ENCODE measurements at regions not wholly inside any gene's neighbourhood (a gene's known extent, or its start where the extent isn't known, plus 50 kb on each side); places are given as distances from the start of the nearest gene placed in this dataset.
A peak's percentile ranks its signal among the peaks of the same experiment; 100 is the strongest.

- Histone ChIP-seq H3K9ac (ENCODE audit: insufficient read depth in 1 of 2, low read depth in 2 of 2, low read length in 2 of 2) (no peak overlapping the region), H3K9me3 (replicated peaks; ENCODE audit: control insufficient read depth, insufficient read depth, low read depth, low read length) (no peaks in the 10 kb centered on the region), H3K27me3 (ENCODE audit: control insufficient read depth in 2 of 2, insufficient read depth in 2 of 2, low read length in 2 of 2) (no peaks in the 10 kb centered on the region; a peak in 2 of 5 replicates), H3K4me2 (ENCODE audit: insufficient read depth, low read length) (no peak overlapping the region), H3K27ac (ENCODE audit: extremely low read depth, low read depth, low read length) (no peak overlapping the region), H4K20me1 (replicated peaks; ENCODE audit: control insufficient read depth, insufficient read depth, low read length) (no peaks in the 10 kb centered on the region), H3K4me3 (no peak overlapping the region), H3K79me2 (ENCODE audit: control insufficient read depth, insufficient read depth, low read length) (no peaks in the 10 kb centered on the region), H3K4me1 (replicated peaks in 1 of 2; ENCODE audit: control insufficient read depth in 2 of 2, insufficient read depth in 2 of 2, low read length in 2 of 2) (peaks cover 3 to 12% of the 10 kb centered on the region in 2 experiments; a peak in 1 of 5 replicates), H3K9me1 (ENCODE audit: control insufficient read depth, insufficient read depth, low read length) (no peaks in the 10 kb centered on the region), H3K36me3 (ENCODE audit: control insufficient read depth, insufficient read depth, low read length) (no peaks in the 10 kb centered on the region), H2AFZ (ENCODE audit: low read depth, low read length) (no peak overlapping the region)
- ChIA-PET CTCF (ENCODE audit: low intra/inter-chr PET ratio) (no interaction called here), POLR2A (no interaction called here)
- DNase-seq (ENCODE audit: extremely low read depth in 1 of 4, low spot score in 3 of 4) (no peak), FAIRE-seq (no peak), ATAC-seq (no peak)
- WGBS (ENCODE audit: insufficient coverage, low coverage, missing lambda C conversion rate): 42% methylated on average over 2 of the region's 2 CpGs
- TF ChIP-seq NKRF (IDR thresholded peaks at IDR 0.05; ENCODE audit: borderline replicate concordance) (no peak), ZNF316 (IDR thresholded peaks at IDR 0.05) (peak; percentile 92), POLR2AphosphoS5 (IDR thresholded peaks at IDR 0.05; ENCODE audit: control insufficient read depth, insufficient read depth, low read depth, low read length) (no peak), MAFF (IDR thresholded peaks at IDR 0.05; ENCODE audit: low read length) (peak; percentile 70), C11orf30 (IDR thresholded peaks at IDR 0.05; ENCODE audit: low read depth) (peak; percentile 81), MAFG (tag; conservative IDR thresholded peaks at IDR 0.05) (peak; percentile 72), MAFK (IDR thresholded peaks at IDR 0.05; ENCODE audit: low read length) (peak; percentile 65)
- intact Hi-C loops (cut with micrococcal nuclease): no loop called here
- BruUV-seq (replicated peaks): no TSS peak
- in situ Hi-C loops (cut with MboI): no loop called here
Observed at GRCh38 chr6:149149653-149150052, 167.9 kb upstream of the TAB2 start.
